ENCODE measurements at regions not wholly inside any gene's neighbourhood (a gene's known extent, or its start where the extent isn't known, plus 50 kb on each side); places are given as distances from the start of the nearest gene placed in this dataset.

- POLR2A ChIA-PET, result no interaction called here
- H2AFZ ChIP-seq (ENCODE audit: low read depth, low read length, poor library complexity, severe bottlenecking), result no peak overlapping the region
- no peak overlapping the region for H3K27ac ChIP-seq (ENCODE audit: low read depth, low read length)
- RAD21 ChIA-PET (ENCODE audit: low non-redundant PET in 1 of 2, low total read pairs in 2 of 2, uncharacterized antibody in 2 of 2, unreplicated experiment in 2 of 2), result no interaction called here
- H3K36me3 ChIP-seq (ENCODE audit: control insufficient read depth in 1 of 2, insufficient read depth in 2 of 2, low read length in 2 of 2), result no peaks in the 10 kb centered on the region
- H3K27me3 ChIP-seq (ENCODE audit: insufficient read depth, low read length), result no peaks in the 10 kb centered on the region
- no peaks in the 10 kb centered on the region for H3K79me2 ChIP-seq (ENCODE audit: insufficient read depth, low read length)
- no peak overlapping the region for H3K4me2 ChIP-seq (ENCODE audit: low read length)
- CTCF ChIA-PET, result no interaction called here
- H3K9ac ChIP-seq (ENCODE audit: low read length), result no peak overlapping the region
- TF ChIP-seq REST (IDR thresholded peaks at IDR 0.05; ENCODE audit: low read depth) (no peak), EZH2phosphoT487 (IDR thresholded peaks at IDR 0.05; ENCODE audit: borderline replicate concordance) (no peak), EZH2 (IDR thresholded peaks at IDR 0.05) (no peak), SRF (IDR thresholded peaks at IDR 0.05; ENCODE audit: low read depth) (no peak), POLR2A (IDR thresholded peaks at IDR 0.05; ENCODE audit: borderline replicate concordance, extremely low read depth, insufficient read depth, insufficient read length) (no peak), EGR1 (IDR thresholded peaks at IDR 0.05; ENCODE audit: low read depth) (no peak), ZNF274 (IDR thresholded peaks at IDR 0.05; ENCODE audit: low read depth, low read length) (no peak), SP1 (IDR thresholded peaks at IDR 0.05; ENCODE audit: low read depth) (no peak), RAD21 (IDR thresholded peaks at IDR 0.05; ENCODE audit: low read depth) (no peak)
- no peak for ATAC-seq
- intact Hi-C loops (cut with micrococcal nuclease), result no loop called here
- no TSS peak for BruUV-seq (replicated peaks)
- H3K9me2 ChIP-seq (ENCODE audit: insufficient read depth), result 0 out of 2 replicates have a peak, but pooled peaks cover under 1% of the 10 kb centered on the region
- H3K4me1 ChIP-seq (ENCODE audit: control insufficient read depth in 1 of 2, insufficient read depth in 2 of 2, low read length in 2 of 2), result no peaks in the 10 kb centered on the region; a peak in 1 of 4 replicates
- H4K20me1 ChIP-seq (ENCODE audit: insufficient read depth), result no peaks in the 10 kb centered on the region
- no peak for DNase-seq (ENCODE audit: low read depth, low spot score)
- H3K4me3 ChIP-seq (replicated peaks in 1 of 2; ENCODE audit: low read depth in 1 of 2, low read length in 2 of 2), result no peak overlapping the region
- no peaks in the 10 kb centered on the region for H3K9me3 ChIP-seq (ENCODE audit: control insufficient read depth in 1 of 2, insufficient read depth in 1 of 2, low read depth in 1 of 2, low read length in 2 of 2)
These were observed 136.1 kb upstream of the LIPC start for GRCh38 chr15:58295637-58296215.

Data from HCT116 (cell line).